GM13977 (cell line): ENCODE measurements at regions not wholly inside any gene's neighbourhood (a gene's known extent, or its start where the extent isn't known, plus 50 kb on each side); places are given as distances from the start of the nearest gene placed in this dataset.

Source experiments
- DNase-seq: peaks from one replicate; pipeline ENCODE4 v3.0.0; 2012; ENCODE audit warnings: low spot score
- CTCF ChIP-seq: IDR thresholded peaks from 2 replicates; pipeline ENCODE4 v1.5.1; 2012; ENCODE audit warnings: mild to moderate bottlenecking, control low read depth; ENCODE audit not compliant: insufficient read depth; ENCODE audit errors: extremely low read depth, missing control alignments
- in situ Hi-C: fragments of 300-500 bp; cut with MboI; formaldehyde crosslinking; loops from one replicate; pipeline ENCODE4 v1.12.0; 2022; ENCODE audit warnings: low sequenced_read_pairs, low pct_unique_long_range_greater_than_20kb, mixed read lengths, inconsistent platforms; ENCODE audit not compliant: unreplicated experiment

- no peak for TF ChIP-seq CTCF
- in situ Hi-C loops, result no loop called here
- no peak for DNase-seq
Observed at GRCh38 chr13:50208826-50209335, 193.6 kb downstream of the KCNRG start.

GRCh38 chr13:50209631-50210030 lies 194.4 kb downstream of the KCNRG start:
- no peak for DNase-seq
- in situ Hi-C loops, result no loop called here

GRCh38 chr13:50213526-50213925 lies 198.3 kb downstream of the KCNRG start:
- TF ChIP-seq CTCF, result no peak
- in situ Hi-C loops, result no loop called here
- DNase-seq, result no peak

More at GRCh38 chr13:50209631-50210030, 194.4 kb downstream of the KCNRG start:
- no peak for TF ChIP-seq CTCF

- no peak for DNase-seq
- no peak for TF ChIP-seq CTCF
- in situ Hi-C loops, result no loop called here
Observed at GRCh38 chr13:50214514-50214913, 199.3 kb downstream of the KCNRG start.

GRCh38 chr13:50215399-50215798 lies 200.2 kb downstream of the KCNRG start:
- in situ Hi-C loops, result no loop called here
- no peak for TF ChIP-seq CTCF
- DNase-seq, result no peak

GRCh38 chr13:50219743-50220142 lies 204.5 kb downstream of the KCNRG start:
- in situ Hi-C loops, result no loop called here
- TF ChIP-seq CTCF, result no peak
- DNase-seq, result no peak

GRCh38 chr13:50220938-50221337 lies 205.7 kb downstream of the KCNRG start:
- DNase-seq, result no peak
- no peak for TF ChIP-seq CTCF
- in situ Hi-C loops, result no loop called here
